HepG2 (cell line): ENCODE measurements at regions not wholly inside any gene's neighbourhood (a gene's known extent, or its start where the extent isn't known, plus 50 kb on each side); places are given as distances from the start of the nearest gene placed in this dataset.

ENCODE experiments used
- CBX2 ChIP-seq, 2 experiments: fragments of 200-600 bp in 1 of 2; sonication (generic); formaldehyde crosslinking in 1 of 2; IDR thresholded peaks; 2 replicates each; pipeline versions ENCODE4 v1.7.0 to v1.8.1; 2018 to 2022; ENCODE audit warnings: low read depth in 2 of 2, low read length in 1 of 2, mild to moderate bottlenecking in 1 of 2, missing genetic modification reagents in 1 of 2
- CTCF ChIP-seq: sonication (generic); formaldehyde crosslinking; IDR thresholded peaks from 2 replicates; pipeline ENCODE4 v1.5.0; 2020; ENCODE audit warnings: mild to moderate bottlenecking, missing genetic modification reagents, moderate library complexity
- ESRRA ChIP-seq: sonication (generic); formaldehyde crosslinking; IDR thresholded peaks from 2 replicates; pipeline ENCODE4 v1.5.1; 2020; ENCODE audit warnings: mild to moderate bottlenecking, low read depth, missing genetic modification reagents
- HINFP ChIP-seq: sonication (generic); formaldehyde crosslinking; IDR thresholded peaks from 2 replicates; pipeline ENCODE4 v1.4.0; 2020; ENCODE audit warnings: low read depth, mild to moderate bottlenecking, missing genetic modification reagents
- NFIC ChIP-seq: IDR thresholded peaks from 2 replicates; pipeline ENCODE4 v1.6.1; 2012; ENCODE audit warnings: mild to moderate bottlenecking, low read length, inconsistent platforms
- POLR2A ChIP-seq, 2 experiments: IDR thresholded peaks; 2 replicates each; pipeline ENCODE4 v1.6.1; 2011; ENCODE audit warnings: low read depth in 2 of 2, low read length in 2 of 2, mild to moderate bottlenecking in 1 of 2, moderate library complexity in 1 of 2; ENCODE audit not compliant: insufficient read depth in 1 of 2
- SNAPC5 ChIP-seq: sonication (generic); formaldehyde crosslinking; IDR thresholded peaks from 2 replicates; pipeline ENCODE4 v1.8.1; 2023; ENCODE audit warnings: mild to moderate bottlenecking, missing genetic modification reagents, borderline replicate concordance
- ZFP36 ChIP-seq: fragments of 150-350 bp; IDR thresholded peaks from 2 replicates; pipeline ENCODE4 v1.6.1; 2018; ENCODE audit warnings: borderline replicate concordance, low read length, low read depth; ENCODE audit not compliant: partially characterized antibody
- ZFX ChIP-seq: sonication (generic); formaldehyde crosslinking; IDR thresholded peaks from 2 replicates; pipeline ENCODE4 v1.4.0; 2020; ENCODE audit warnings: mild to moderate bottlenecking, low read depth, missing genetic modification reagents, moderate library complexity
- ZNF260 ChIP-seq: sonication (generic); formaldehyde crosslinking; IDR thresholded peaks from 2 replicates; pipeline ENCODE4 v1.4.0; 2020; ENCODE audit warnings: missing genetic modification reagents, low read depth, mild to moderate bottlenecking, borderline replicate concordance
- ZNF569 ChIP-seq: sonication (generic); formaldehyde crosslinking; IDR thresholded peaks from 2 replicates; pipeline ENCODE4 v1.5.0; 2020; ENCODE audit warnings: mild to moderate bottlenecking, missing genetic modification reagents, moderate library complexity, borderline replicate concordance
- ZNF644 ChIP-seq: IDR thresholded peaks from 2 replicates; pipeline ENCODE4 v1.6.1; 2016; ENCODE audit warnings: low read depth
- ZSCAN20 ChIP-seq: sonication (generic); formaldehyde crosslinking; IDR thresholded peaks from 2 replicates; pipeline ENCODE4 v1.4.0; 2020; ENCODE audit warnings: missing genetic modification reagents, mild to moderate bottlenecking, borderline replicate concordance

- no peak for TF ChIP-seq ZNF644
- no peak for TF ChIP-seq POLR2A (IDR thresholded peaks at IDR 0.05; ENCODE audit: insufficient read depth in 1 of 2, low read depth in 2 of 2, low read length in 2 of 2)
- TF ChIP-seq CTCF: no peak
- TF ChIP-seq SNAPC5 (CRISPR knock-in tag): no peak
- TF ChIP-seq ESRRA (CRISPR knock-in tag): no peak
- TF ChIP-seq NFIC: no peak
- TF ChIP-seq ZFX (CRISPR knock-in tag): no peak
- TF ChIP-seq ZNF260 (CRISPR knock-in tag): no peak
- TF ChIP-seq HINFP (CRISPR knock-in tag): no peak
- TF ChIP-seq ZNF569 (CRISPR knock-in tag): no peak
- no peak for TF ChIP-seq ZSCAN20
- TF ChIP-seq CBX2 (IDR thresholded peaks at IDR 0.05; ENCODE audit: low read depth, low read length): no peak
- TF ChIP-seq CBX2 (CRISPR knock-in tag; IDR thresholded peaks at IDR 0.05; ENCODE audit: low read depth): no peak
- no peak for TF ChIP-seq ZFP36
Observed at GRCh38 chr6:37114612-37115011, 55.3 kb upstream of the PIM1 start.
